ENCODE measurements at regions not wholly inside any gene's neighbourhood (a gene's known extent, or its start where the extent isn't known, plus 50 kb on each side); places are given as distances from the start of the nearest gene placed in this dataset.

DNA sequence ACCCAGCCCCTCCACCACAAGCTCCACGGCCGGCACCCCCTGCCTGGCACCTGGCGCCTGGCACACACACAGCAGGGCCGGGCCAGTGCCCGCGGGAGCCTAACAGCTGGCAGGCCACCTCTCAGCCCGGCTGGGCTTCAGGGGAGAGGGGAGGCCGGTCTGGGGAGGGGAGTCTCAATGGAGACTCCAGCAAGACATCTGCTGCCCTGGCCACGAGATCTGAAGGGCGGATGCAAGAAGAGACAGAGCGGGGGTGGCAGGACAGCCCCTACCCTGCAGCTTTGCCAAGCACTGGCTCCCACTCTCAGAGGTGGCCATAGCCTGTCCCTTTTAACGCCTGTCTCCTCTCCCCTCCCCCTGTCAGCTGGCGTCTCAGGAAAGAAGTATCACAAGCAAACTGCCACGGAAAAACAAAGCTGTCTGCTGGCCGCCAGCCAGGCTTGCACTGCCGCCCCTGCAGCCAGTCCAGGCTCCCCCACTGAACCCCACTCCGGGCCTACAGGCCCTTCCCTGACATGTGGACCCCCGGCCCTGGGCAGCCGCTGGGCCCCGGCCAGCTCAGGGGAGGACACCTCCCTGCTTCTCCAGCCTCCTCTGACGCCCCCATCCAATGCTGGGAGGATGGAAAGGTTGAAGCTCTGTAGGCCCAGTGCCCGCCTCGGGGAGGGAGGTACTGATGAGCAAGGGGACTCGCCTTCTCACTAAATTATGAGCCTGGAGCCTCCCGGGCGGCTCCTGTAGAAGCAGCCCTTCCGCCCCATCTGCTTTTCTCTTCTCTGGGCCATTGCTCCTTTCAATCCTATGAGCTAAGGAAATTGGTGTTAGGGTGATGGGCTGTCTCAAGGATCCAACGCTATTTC lies 178.4 kb downstream of the ARHGAP12 start (continued):
- TF ChIP-seq, protein P1, sequence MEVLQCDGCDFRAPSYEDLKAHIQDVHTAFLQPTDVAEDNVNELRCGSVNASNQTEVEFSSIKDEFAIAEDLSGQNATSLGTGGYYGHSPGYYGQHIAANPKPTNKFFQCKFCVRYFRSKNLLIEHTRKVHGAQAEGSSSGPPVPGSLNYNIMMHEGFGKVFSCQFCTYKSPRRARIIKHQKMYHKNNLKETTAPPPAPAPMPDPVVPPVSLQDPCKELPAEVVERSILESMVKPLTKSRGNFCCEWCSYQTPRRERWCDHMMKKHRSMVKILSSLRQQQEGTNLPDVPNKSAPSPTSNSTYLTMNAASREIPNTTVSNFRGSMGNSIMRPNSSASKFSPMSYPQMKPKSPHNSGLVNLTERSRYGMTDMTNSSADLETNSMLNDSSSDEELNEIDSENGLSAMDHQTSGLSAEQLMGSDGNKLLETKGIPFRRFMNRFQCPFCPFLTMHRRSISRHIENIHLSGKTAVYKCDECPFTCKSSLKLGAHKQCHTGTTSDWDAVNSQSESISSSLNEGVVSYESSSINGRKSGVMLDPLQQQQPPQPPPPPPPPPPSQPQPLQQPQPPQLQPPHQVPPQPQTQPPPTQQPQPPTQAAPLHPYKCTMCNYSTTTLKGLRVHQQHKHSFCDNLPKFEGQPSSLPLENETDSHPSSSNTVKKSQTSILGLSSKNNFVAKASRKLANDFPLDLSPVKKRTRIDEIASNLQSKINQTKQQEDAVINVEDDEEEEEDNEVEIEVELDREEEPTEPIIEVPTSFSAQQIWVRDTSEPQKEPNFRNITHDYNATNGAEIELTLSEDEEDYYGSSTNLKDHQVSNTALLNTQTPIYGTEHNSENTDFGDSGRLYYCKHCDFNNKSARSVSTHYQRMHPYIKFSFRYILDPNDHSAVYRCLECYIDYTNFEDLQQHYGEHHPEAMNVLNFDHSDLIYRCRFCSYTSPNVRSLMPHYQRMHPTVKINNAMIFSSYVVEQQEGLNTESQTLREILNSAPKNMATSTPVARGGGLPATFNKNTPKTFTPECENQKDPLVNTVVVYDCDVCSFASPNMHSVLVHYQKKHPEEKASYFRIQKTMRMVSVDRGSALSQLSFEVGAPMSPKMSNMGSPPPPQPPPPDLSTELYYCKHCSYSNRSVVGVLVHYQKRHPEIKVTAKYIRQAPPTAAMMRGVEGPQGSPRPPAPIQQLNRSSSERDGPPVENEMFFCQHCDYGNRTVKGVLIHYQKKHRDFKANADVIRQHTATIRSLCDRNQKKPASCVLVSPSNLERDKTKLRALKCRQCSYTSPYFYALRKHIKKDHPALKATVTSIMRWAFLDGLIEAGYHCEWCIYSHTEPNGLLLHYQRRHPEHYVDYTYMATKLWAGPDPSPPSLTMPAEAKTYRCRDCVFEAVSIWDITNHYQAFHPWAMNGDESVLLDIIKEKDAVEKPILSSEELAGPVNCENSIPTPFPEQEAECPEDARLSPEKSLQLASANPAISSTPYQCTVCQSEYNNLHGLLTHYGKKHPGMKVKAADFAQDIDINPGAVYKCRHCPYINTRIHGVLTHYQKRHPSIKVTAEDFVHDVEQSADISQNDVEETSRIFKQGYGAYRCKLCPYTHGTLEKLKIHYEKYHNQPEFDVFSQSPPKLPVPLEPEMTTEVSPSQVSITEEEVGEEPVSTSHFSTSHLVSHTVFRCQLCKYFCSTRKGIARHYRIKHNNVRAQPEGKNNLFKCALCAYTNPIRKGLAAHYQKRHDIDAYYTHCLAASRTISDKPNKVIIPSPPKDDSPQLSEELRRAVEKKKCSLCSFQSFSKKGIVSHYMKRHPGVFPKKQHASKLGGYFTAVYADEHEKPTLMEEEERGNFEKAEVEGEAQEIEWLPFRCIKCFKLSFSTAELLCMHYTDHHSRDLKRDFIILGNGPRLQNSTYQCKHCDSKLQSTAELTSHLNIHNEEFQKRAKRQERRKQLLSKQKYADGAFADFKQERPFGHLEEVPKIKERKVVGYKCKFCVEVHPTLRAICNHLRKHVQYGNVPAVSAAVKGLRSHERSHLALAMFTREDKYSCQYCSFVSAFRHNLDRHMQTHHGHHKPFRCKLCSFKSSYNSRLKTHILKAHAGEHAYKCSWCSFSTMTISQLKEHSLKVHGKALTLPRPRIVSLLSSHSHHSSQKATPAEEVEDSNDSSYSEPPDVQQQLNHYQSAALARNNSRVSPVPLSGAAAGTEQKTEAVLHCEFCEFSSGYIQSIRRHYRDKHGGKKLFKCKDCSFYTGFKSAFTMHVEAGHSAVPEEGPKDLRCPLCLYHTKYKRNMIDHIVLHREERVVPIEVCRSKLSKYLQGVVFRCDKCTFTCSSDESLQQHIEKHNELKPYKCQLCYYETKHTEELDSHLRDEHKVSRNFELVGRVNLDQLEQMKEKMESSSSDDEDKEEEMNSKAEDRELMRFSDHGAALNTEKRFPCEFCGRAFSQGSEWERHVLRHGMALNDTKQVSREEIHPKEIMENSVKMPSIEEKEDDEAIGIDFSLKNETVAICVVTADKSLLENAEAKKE (CRISPR knock-in tag; IDR thresholded peaks at IDR 0.05): no peak
- TF ChIP-seq, protein P2, sequence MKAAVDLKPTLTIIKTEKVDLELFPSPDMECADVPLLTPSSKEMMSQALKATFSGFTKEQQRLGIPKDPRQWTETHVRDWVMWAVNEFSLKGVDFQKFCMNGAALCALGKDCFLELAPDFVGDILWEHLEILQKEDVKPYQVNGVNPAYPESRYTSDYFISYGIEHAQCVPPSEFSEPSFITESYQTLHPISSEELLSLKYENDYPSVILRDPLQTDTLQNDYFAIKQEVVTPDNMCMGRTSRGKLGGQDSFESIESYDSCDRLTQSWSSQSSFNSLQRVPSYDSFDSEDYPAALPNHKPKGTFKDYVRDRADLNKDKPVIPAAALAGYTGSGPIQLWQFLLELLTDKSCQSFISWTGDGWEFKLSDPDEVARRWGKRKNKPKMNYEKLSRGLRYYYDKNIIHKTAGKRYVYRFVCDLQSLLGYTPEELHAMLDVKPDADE (IDR thresholded peaks at IDR 0.05): no peak
- TF ChIP-seq, protein P3, sequence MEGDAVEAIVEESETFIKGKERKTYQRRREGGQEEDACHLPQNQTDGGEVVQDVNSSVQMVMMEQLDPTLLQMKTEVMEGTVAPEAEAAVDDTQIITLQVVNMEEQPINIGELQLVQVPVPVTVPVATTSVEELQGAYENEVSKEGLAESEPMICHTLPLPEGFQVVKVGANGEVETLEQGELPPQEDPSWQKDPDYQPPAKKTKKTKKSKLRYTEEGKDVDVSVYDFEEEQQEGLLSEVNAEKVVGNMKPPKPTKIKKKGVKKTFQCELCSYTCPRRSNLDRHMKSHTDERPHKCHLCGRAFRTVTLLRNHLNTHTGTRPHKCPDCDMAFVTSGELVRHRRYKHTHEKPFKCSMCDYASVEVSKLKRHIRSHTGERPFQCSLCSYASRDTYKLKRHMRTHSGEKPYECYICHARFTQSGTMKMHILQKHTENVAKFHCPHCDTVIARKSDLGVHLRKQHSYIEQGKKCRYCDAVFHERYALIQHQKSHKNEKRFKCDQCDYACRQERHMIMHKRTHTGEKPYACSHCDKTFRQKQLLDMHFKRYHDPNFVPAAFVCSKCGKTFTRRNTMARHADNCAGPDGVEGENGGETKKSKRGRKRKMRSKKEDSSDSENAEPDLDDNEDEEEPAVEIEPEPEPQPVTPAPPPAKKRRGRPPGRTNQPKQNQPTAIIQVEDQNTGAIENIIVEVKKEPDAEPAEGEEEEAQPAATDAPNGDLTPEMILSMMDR (conservative IDR thresholded peaks at IDR 0.05; ENCODE audit: low read depth in 2 of 2): no peak
- no peak for TF ChIP-seq EZH2 (IDR thresholded peaks at IDR 0.05; ENCODE audit: low read depth, unreplicated experiment)

DNA sequence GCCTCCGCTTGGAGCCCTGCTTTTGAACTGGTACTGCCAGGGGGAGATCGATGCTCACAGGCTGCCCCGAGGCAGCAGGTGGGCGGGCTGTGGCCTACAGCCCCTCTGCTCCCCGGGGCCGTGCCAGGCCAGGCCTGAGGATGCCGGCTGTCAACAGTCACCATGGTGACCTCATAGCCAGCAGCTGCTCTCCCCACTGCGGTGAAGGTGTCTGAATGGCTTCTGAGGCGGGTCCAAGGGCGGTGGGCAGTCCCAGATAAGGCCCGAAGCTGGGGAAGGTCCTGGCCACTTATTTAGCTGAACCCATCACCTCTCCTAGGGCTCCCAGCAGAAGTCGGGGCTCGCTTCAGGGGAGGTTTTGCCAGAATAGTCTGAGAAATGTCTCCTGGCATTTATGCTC lies 179.3 kb downstream of the ARHGAP12 start:
- peaks cover 4% of the 10 kb centered on the region for H3K27me3 Mint-ChIP-seq (ENCODE audit: insufficient read depth, low read depth, poor library complexity)
- Histone ChIP-seq H3K27me3 (ENCODE audit: insufficient read depth) (no peaks in the 10 kb centered on the region), H3K4me1 (ENCODE audit: insufficient read depth) (peaks cover under 1% of the 10 kb centered on the region; the same call in 1 of the 2 replicates), H3K4me3 (no peak overlapping the region), H3K79me2 (replicated peaks; ENCODE audit: insufficient read depth) (no peaks in the 10 kb centered on the region), H3K27ac (ENCODE audit: low read depth) (no peak overlapping the region), H4K20me1 (replicated peaks; ENCODE audit: insufficient read depth) (no peaks in the 10 kb centered on the region), H3K9me2 (ENCODE audit: insufficient read depth) (no peaks in the 10 kb centered on the region), H3F3A (replicated peaks; ENCODE audit: low read depth) (no peaks in the 10 kb centered on the region), H3K36me3 (ENCODE audit: insufficient read depth) (no peaks in the 10 kb centered on the region), H3K4me2 (no peak overlapping the region), H2AFZ (no peak overlapping the region)
- ATAC-seq: peak; percentile 51
- DNase-seq (ENCODE audit: low spot score): no peak
- H3K27ac Mint-ChIP-seq: no peak overlapping the region
- no peaks in the 10 kb centered on the region for H3K9me3 Mint-ChIP-seq
- no peak overlapping the region for H3K4me3 Mint-ChIP-seq
- H3K4me1 Mint-ChIP-seq: no peaks in the 10 kb centered on the region; the same call in 1 of the 3 replicates
- no peaks in the 10 kb centered on the region; the same call in 2 of the 3 replicates for H3K36me3 Mint-ChIP-seq (ENCODE audit: low read depth)
- TF ChIP-seq, protein P2 (IDR thresholded peaks at IDR 0.05): no peak
- TF ChIP-seq, protein P4, sequence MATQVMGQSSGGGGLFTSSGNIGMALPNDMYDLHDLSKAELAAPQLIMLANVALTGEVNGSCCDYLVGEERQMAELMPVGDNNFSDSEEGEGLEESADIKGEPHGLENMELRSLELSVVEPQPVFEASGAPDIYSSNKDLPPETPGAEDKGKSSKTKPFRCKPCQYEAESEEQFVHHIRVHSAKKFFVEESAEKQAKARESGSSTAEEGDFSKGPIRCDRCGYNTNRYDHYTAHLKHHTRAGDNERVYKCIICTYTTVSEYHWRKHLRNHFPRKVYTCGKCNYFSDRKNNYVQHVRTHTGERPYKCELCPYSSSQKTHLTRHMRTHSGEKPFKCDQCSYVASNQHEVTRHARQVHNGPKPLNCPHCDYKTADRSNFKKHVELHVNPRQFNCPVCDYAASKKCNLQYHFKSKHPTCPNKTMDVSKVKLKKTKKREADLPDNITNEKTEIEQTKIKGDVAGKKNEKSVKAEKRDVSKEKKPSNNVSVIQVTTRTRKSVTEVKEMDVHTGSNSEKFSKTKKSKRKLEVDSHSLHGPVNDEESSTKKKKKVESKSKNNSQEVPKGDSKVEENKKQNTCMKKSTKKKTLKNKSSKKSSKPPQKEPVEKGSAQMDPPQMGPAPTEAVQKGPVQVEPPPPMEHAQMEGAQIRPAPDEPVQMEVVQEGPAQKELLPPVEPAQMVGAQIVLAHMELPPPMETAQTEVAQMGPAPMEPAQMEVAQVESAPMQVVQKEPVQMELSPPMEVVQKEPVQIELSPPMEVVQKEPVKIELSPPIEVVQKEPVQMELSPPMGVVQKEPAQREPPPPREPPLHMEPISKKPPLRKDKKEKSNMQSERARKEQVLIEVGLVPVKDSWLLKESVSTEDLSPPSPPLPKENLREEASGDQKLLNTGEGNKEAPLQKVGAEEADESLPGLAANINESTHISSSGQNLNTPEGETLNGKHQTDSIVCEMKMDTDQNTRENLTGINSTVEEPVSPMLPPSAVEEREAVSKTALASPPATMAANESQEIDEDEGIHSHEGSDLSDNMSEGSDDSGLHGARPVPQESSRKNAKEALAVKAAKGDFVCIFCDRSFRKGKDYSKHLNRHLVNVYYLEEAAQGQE (IDR thresholded peaks at IDR 0.05; ENCODE audit: unreplicated experiment): no peak
- no peak for TF ChIP-seq STAT1 (IDR thresholded peaks at IDR 0.05; ENCODE audit: unreplicated experiment)
- TF ChIP-seq POLR2AphosphoS5 (IDR thresholded peaks at IDR 0.05; ENCODE audit: low read depth): no peak

Data from GM23338 (cell line).